ENCODE measurements at regions not wholly inside any gene's neighbourhood (a gene's known extent, or its start where the extent isn't known, plus 50 kb on each side); places are given as distances from the start of the nearest gene placed in this dataset.

DNA sequence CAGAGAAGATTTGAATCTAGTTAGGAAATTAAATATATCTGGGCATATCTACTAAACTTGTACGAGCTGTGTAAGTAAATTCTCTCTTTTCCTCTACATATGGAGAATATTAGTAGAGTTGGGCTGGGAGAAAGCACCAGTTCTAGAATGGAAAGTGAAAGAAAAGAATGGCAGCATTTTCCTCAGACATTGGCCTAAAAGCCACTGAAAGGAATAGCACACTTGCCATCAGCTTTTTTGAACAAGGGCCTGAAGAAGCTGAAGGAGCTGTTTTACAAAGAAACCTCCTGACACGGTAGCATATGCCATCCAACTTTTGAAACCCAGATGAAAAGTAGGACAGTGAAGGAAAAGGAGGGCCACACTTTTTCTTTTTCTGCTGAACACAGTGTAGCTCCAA, 1563.7 kb upstream of the TENM4 start:
- Histone ChIP-seq H2BK5ac (ENCODE audit: low read length) (no peak overlapping the region), H3K9me3 (replicated peaks in 1 of 2; ENCODE audit: control insufficient read depth in 2 of 2, insufficient read depth in 1 of 2, low read depth in 1 of 2, low read length in 2 of 2) (no peaks in the 10 kb centered on the region), H2BK15ac (ENCODE audit: low read length) (no peak overlapping the region), H3K27ac (replicated peaks; ENCODE audit: low read length) (no peak overlapping the region), H3K79me1 (ENCODE audit: low read depth, low read length) (no peaks in the 10 kb centered on the region), H3K4me1 (ENCODE audit: control insufficient read depth in 2 of 2, insufficient read depth in 1 of 2, low read depth in 1 of 2, low read length in 2 of 2) (no peaks in the 10 kb centered on the region), H2BK120ac (ENCODE audit: low read depth, low read length) (no peak overlapping the region), H3K23ac (ENCODE audit: low read depth, low read length, poor library complexity) (no peak overlapping the region), H3K14ac (ENCODE audit: low read length) (no peak overlapping the region), H3K9ac (ENCODE audit: low read depth, low read length, poor library complexity) (no peak overlapping the region), H3K18ac (ENCODE audit: low read length) (no peak overlapping the region), H3K36me3 (replicated peaks in 1 of 2; ENCODE audit: control insufficient read depth in 2 of 2, insufficient read depth in 2 of 2, low read length in 2 of 2) (no peaks in the 10 kb centered on the region), H3K4me3 (ENCODE audit: low read length in 2 of 2) (no peak overlapping the region), H2BK12ac (ENCODE audit: low read length) (no peak overlapping the region), H4K91ac (ENCODE audit: low read depth, low read length, poor library complexity) (no peak overlapping the region), H4K8ac (ENCODE audit: low read depth, low read length) (no peak overlapping the region), H2AFZ (ENCODE audit: low read length) (peak overlapping the region; percentile 52), H3K4ac (ENCODE audit: low read length) (no peak overlapping the region), H2AK5ac (ENCODE audit: low read depth, low read length) (no peak overlapping the region), H3K27me3 (ENCODE audit: control insufficient read depth in 3 of 3, insufficient read depth in 3 of 3, low read depth in 1 of 3, low read length in 3 of 3) (no peaks in the 10 kb centered on the region), H3K4me2 (ENCODE audit: insufficient read depth, low read length, poor library complexity, severe bottlenecking) (no peak overlapping the region)
- WGBS, 2 donors (ENCODE audit: extremely low coverage in 2 of 2, insufficient read length in 2 of 2, insufficient replicate concordance in 1 of 2), result no CpG with 5 or more reads among the region's 2 CpGs
- no peak for DNase-seq (ENCODE audit: low spot score)

DNA sequence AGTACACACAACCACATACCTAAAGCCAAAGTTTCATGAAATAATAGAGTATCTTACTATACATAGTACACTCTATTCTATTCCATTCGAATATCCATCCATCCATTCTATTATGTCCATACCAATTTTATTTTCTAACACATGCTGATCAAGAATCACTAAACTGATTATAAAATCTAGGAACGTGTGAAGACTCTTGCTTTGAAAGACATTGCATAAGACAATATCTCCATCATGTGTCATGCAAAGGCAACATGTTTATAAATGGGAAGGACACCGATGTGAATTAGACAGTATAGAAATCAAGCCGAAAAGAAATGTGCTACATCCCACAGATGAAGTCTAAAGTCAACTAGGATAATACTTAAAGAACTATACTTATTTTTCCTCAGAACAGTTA, 1561.5 kb upstream of the TENM4 start:
- Histone ChIP-seq H4K8ac (ENCODE audit: low read depth, low read length) (no peak overlapping the region), H3K9me3 (replicated peaks in 1 of 2; ENCODE audit: control insufficient read depth in 2 of 2, insufficient read depth in 1 of 2, low read depth in 1 of 2, low read length in 2 of 2) (no peaks in the 10 kb centered on the region), H2AK5ac (ENCODE audit: low read depth, low read length) (no peak overlapping the region), H3K36me3 (replicated peaks in 1 of 2; ENCODE audit: control insufficient read depth in 2 of 2, insufficient read depth in 2 of 2, low read length in 2 of 2) (no peaks in the 10 kb centered on the region), H2BK5ac (ENCODE audit: low read length) (no peak overlapping the region), H3K4ac (ENCODE audit: low read length) (no peak overlapping the region), H4K91ac (ENCODE audit: low read depth, low read length, poor library complexity) (no peak overlapping the region), H2BK12ac (ENCODE audit: low read length) (no peak overlapping the region), H3K14ac (ENCODE audit: low read length) (no peak overlapping the region), H2AFZ (ENCODE audit: low read length) (no peak overlapping the region), H2BK120ac (ENCODE audit: low read depth, low read length) (no peak overlapping the region), H2BK15ac (ENCODE audit: low read length) (no peak overlapping the region), H3K23ac (ENCODE audit: low read depth, low read length, poor library complexity) (no peak overlapping the region), H3K18ac (ENCODE audit: low read length) (no peak overlapping the region), H3K27ac (replicated peaks; ENCODE audit: low read length) (no peak overlapping the region), H3K4me3 (ENCODE audit: low read length in 2 of 2) (no peak overlapping the region), H3K27me3 (ENCODE audit: control insufficient read depth in 3 of 3, insufficient read depth in 3 of 3, low read depth in 1 of 3, low read length in 3 of 3) (no peaks in the 10 kb centered on the region), H3K9ac (ENCODE audit: low read depth, low read length, poor library complexity) (no peak overlapping the region), H3K4me2 (ENCODE audit: insufficient read depth, low read length, poor library complexity, severe bottlenecking) (no peak overlapping the region), H3K79me1 (ENCODE audit: low read depth, low read length) (no peaks in the 10 kb centered on the region), H3K4me1 (ENCODE audit: control insufficient read depth in 2 of 2, insufficient read depth in 1 of 2, low read depth in 1 of 2, low read length in 2 of 2) (no peaks in the 10 kb centered on the region)
- WGBS, 2 donors (ENCODE audit: extremely low coverage in 2 of 2, insufficient read length in 2 of 2, insufficient replicate concordance in 1 of 2), result 100% methylated on average over 1 of the region's 4 CpGs
- DNase-seq (ENCODE audit: low spot score), result no peak

DNA sequence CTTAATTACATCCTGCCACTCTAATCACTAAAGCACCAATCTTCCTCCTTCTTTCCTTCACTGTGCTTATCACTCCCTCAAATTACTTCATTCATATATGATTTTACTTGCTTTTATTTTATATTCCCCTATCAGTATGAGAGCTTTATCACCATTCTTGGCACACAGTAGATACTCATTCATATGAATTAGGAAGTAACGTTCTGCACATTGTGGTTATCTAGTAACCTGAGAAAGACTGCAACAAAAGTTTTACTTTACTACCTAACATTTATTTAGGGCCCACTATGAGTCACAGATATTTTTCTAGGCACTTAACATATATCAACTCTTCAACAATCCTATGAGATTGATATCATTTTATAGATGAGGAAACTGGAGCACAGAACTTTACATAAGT, 1559.9 kb upstream of the TENM4 start:
- Histone ChIP-seq H2BK120ac (ENCODE audit: low read depth, low read length) (no peak overlapping the region), H3K9ac (ENCODE audit: low read depth, low read length, poor library complexity) (no peak overlapping the region), H3K79me1 (ENCODE audit: low read depth, low read length) (no peaks in the 10 kb centered on the region), H3K9me3 (replicated peaks in 1 of 2; ENCODE audit: control insufficient read depth in 2 of 2, insufficient read depth in 1 of 2, low read depth in 1 of 2, low read length in 2 of 2) (no peaks in the 10 kb centered on the region), H2AFZ (ENCODE audit: low read length) (no peak overlapping the region), H2AK5ac (ENCODE audit: low read depth, low read length) (no peak overlapping the region), H3K4ac (ENCODE audit: low read length) (no peak overlapping the region), H3K36me3 (replicated peaks in 1 of 2; ENCODE audit: control insufficient read depth in 2 of 2, insufficient read depth in 2 of 2, low read length in 2 of 2) (no peaks in the 10 kb centered on the region), H3K23ac (ENCODE audit: low read depth, low read length, poor library complexity) (no peak overlapping the region), H3K4me1 (ENCODE audit: control insufficient read depth in 2 of 2, insufficient read depth in 1 of 2, low read depth in 1 of 2, low read length in 2 of 2) (no peaks in the 10 kb centered on the region), H3K4me3 (ENCODE audit: low read length in 2 of 2) (no peak overlapping the region), H2BK15ac (ENCODE audit: low read length) (no peak overlapping the region), H3K18ac (ENCODE audit: low read length) (no peak overlapping the region), H4K8ac (ENCODE audit: low read depth, low read length) (no peak overlapping the region), H2BK12ac (ENCODE audit: low read length) (no peak overlapping the region), H2BK5ac (ENCODE audit: low read length) (no peak overlapping the region), H3K4me2 (ENCODE audit: insufficient read depth, low read length, poor library complexity, severe bottlenecking) (no peak overlapping the region), H3K14ac (ENCODE audit: low read length) (no peak overlapping the region), H4K91ac (ENCODE audit: low read depth, low read length, poor library complexity) (no peak overlapping the region), H3K27me3 (ENCODE audit: control insufficient read depth in 3 of 3, insufficient read depth in 3 of 3, low read depth in 1 of 3, low read length in 3 of 3) (no peaks in the 10 kb centered on the region), H3K27ac (replicated peaks; ENCODE audit: low read length) (no peak overlapping the region)
- DNase-seq (ENCODE audit: low spot score), result no peak
- no CpG with 5 or more reads among the region's 1 CpG for WGBS, 2 donors (ENCODE audit: extremely low coverage in 2 of 2, insufficient read length in 2 of 2, insufficient replicate concordance in 1 of 2)

DNA sequence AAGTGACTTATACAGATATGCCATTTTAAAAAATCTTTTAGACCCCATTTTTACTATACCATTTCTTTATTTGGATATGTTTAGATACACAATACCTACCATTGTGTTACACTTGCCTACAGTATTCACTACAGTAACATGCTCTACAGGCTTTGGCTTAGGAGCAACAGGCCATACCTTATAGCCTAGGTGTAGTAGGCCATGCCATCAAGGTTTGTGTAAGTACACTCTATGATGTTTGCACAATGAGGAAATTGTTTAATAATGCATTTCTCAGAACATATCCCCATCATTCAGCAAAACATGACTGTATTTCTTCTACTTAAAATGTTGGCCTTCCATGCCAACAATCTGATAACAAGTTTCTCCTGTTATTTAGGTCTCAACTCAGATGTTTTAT, 1559.5 kb upstream of the TENM4 start:
- Histone ChIP-seq H3K79me1 (ENCODE audit: low read depth, low read length) (no peaks in the 10 kb centered on the region), H3K36me3 (replicated peaks in 1 of 2; ENCODE audit: control insufficient read depth in 2 of 2, insufficient read depth in 2 of 2, low read length in 2 of 2) (no peaks in the 10 kb centered on the region)

More for the DNA sequence above, 1559.5 kb upstream of the TENM4 start:
- no peak overlapping the region for H2BK120ac ChIP-seq (ENCODE audit: low read depth, low read length)
- H3K18ac ChIP-seq (ENCODE audit: low read length), result no peak overlapping the region
- H3K23ac ChIP-seq (ENCODE audit: low read depth, low read length, poor library complexity), result no peak overlapping the region
- H3K27ac ChIP-seq (replicated peaks; ENCODE audit: low read length), result no peak overlapping the region
- no peak for DNase-seq (ENCODE audit: low spot score)
- H2BK12ac ChIP-seq (ENCODE audit: low read length), result no peak overlapping the region
- H3K4ac ChIP-seq (ENCODE audit: low read length), result no peak overlapping the region
- no peak overlapping the region for H3K9ac ChIP-seq (ENCODE audit: low read depth, low read length, poor library complexity)
- H3K4me3 ChIP-seq (ENCODE audit: low read length in 2 of 2), result no peak overlapping the region
- no peaks in the 10 kb centered on the region for H3K27me3 ChIP-seq (ENCODE audit: control insufficient read depth in 3 of 3, insufficient read depth in 3 of 3, low read depth in 1 of 3, low read length in 3 of 3)
- H2BK15ac ChIP-seq (ENCODE audit: low read length), result no peak overlapping the region
- H2AK5ac ChIP-seq (ENCODE audit: low read depth, low read length), result no peak overlapping the region
- H3K4me1 ChIP-seq (ENCODE audit: control insufficient read depth in 2 of 2, insufficient read depth in 1 of 2, low read depth in 1 of 2, low read length in 2 of 2), result no peaks in the 10 kb centered on the region
- H2BK5ac ChIP-seq (ENCODE audit: low read length), result no peak overlapping the region
- no peak overlapping the region for H4K8ac ChIP-seq (ENCODE audit: low read depth, low read length)
- no peaks in the 10 kb centered on the region for H3K9me3 ChIP-seq (replicated peaks in 1 of 2; ENCODE audit: control insufficient read depth in 2 of 2, insufficient read depth in 1 of 2, low read depth in 1 of 2, low read length in 2 of 2)
- H2AFZ ChIP-seq (ENCODE audit: low read length), result no peak overlapping the region
- no peak overlapping the region for H4K91ac ChIP-seq (ENCODE audit: low read depth, low read length, poor library complexity)
- H3K4me2 ChIP-seq (ENCODE audit: insufficient read depth, low read length, poor library complexity, severe bottlenecking), result no peak overlapping the region
- no peak overlapping the region for H3K14ac ChIP-seq (ENCODE audit: low read length)
